ENCODE measurements at regions not wholly inside any gene's neighbourhood (a gene's known extent, or its start where the extent isn't known, plus 50 kb on each side); places are given as distances from the start of the nearest gene placed in this dataset.

DNA sequence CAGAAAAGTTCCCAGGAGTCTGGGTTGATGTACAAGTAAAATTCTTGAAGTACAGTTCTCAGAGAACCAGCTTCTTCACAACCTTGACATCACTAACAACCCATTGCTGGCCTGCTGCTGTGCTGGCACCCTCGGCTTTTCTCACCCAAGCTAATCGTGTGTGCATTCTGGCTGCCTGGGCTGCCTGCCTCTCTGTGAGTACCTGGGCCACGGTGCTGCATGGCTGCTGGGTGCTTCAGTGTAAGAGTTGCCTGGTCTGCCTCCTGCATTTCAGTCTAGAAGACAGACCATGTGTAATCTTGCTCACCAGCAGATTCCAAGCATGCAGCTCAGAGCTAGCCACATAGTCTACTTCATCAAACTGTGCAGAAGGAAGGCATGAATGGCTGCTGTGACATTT, 50.5 kb upstream of the MEDAG start:
- H3K27ac ChIP-seq = no peak overlapping the region
- 84% methylated on average over 3 of the region's 3 CpGs for WGBS, 2 donors
- intact Hi-C loops (cut with DNase I; ENCODE audit: low total_unique reads) = no loop called here
- no peaks in the 10 kb centered on the region for H3K36me3 ChIP-seq (ENCODE audit: low read depth, missing control alignments)
- no peaks in the 10 kb centered on the region for H3K9me3 ChIP-seq
- TF ChIP-seq, protein P1, sequence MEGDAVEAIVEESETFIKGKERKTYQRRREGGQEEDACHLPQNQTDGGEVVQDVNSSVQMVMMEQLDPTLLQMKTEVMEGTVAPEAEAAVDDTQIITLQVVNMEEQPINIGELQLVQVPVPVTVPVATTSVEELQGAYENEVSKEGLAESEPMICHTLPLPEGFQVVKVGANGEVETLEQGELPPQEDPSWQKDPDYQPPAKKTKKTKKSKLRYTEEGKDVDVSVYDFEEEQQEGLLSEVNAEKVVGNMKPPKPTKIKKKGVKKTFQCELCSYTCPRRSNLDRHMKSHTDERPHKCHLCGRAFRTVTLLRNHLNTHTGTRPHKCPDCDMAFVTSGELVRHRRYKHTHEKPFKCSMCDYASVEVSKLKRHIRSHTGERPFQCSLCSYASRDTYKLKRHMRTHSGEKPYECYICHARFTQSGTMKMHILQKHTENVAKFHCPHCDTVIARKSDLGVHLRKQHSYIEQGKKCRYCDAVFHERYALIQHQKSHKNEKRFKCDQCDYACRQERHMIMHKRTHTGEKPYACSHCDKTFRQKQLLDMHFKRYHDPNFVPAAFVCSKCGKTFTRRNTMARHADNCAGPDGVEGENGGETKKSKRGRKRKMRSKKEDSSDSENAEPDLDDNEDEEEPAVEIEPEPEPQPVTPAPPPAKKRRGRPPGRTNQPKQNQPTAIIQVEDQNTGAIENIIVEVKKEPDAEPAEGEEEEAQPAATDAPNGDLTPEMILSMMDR (IDR thresholded peaks at IDR 0.05) = no peak
- no peak for TF ChIP-seq POLR2A (IDR thresholded peaks at IDR 0.05)
- DNase-seq = no peak
- H3K4me1 ChIP-seq = no peaks in the 10 kb centered on the region
- no peak overlapping the region for H3K4me3 ChIP-seq
- no peaks in the 10 kb centered on the region for H3K27me3 ChIP-seq

DNA sequence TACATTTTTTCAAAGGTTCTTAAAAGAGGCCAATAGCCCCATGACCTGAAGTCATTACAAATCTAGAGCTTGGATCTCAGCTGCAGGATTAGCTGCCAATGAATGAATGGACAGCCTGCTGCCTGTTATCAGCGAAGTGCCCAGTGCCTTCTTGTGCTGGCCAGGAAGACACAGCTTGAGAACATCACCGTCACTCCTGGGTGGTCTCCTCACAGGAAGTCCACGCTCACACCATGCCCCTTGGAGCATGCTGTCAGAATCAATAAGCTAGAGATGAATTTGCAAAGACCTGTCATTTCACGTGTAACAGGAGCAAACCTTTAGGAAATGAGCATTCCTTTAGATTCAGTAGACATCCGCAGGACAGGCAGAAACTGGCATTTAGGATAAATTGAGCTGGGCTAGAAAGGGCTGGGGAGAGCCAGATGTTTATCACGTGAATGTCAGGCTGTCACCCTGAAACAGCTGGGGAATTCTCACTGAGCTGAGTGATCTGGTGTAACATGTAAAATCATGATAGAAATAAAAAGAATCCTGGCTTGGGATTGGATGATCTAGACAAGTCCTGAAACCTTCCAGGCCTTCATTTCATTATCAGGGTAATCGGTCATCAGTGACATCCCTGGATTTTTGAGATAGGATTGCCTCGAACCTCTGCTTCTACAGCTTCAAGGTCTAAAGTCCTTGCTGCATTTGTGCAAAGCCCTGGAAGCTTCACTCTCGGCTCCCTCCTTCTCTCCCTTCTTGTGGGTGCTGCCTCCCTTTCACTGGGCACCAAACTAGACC, 49.9 kb upstream of the MEDAG start:
- intact Hi-C loops (cut with DNase I; ENCODE audit: low total_unique reads) = no loop called here
- H3K36me3 ChIP-seq (ENCODE audit: low read depth, missing control alignments) = no peaks in the 10 kb centered on the region
- 62 to 76% methylated on average over 8 to 9 of the region's 9 CpGs for WGBS, 2 donors

More for the DNA sequence above, 49.9 kb upstream of the MEDAG start:
- Histone ChIP-seq H3K4me1 (no peaks in the 10 kb centered on the region), H3K27ac (no peak overlapping the region), H3K9me3 (no peaks in the 10 kb centered on the region), H3K4me3 (no peak overlapping the region), H3K27me3 (no peaks in the 10 kb centered on the region)
- TF ChIP-seq POLR2A (IDR thresholded peaks at IDR 0.05) = no peak
- TF ChIP-seq, protein P1 (IDR thresholded peaks at IDR 0.05) = no peak
- DNase-seq = no peak
